ENCODE measurements at regions not wholly inside any gene's neighbourhood (a gene's known extent, or its start where the extent isn't known, plus 50 kb on each side); places are given as distances from the start of the nearest gene placed in this dataset.
"Not testable (repeated sequence)": the region's sequence is repeated elsewhere in the genome, so short reads cannot be mapped to it uniquely, and the experiment has no call there.

- H2AFZ ChIP-seq (ENCODE audit: low read length): not testable (repeated sequence)
These were observed 185.7 kb downstream of the POTEC start for GRCh38 chr18:14357553-14358297.

GRCh38 chr18:14342170-14342569, 201.2 kb downstream of the POTEC start:
- POLR2A ChIA-PET; BruUV-seq (replicated peaks): not testable (repeated sequence)

More at GRCh38 chr18:14357553-14358297, 185.7 kb downstream of the POTEC start:
- H4K20me1 ChIP-seq (ENCODE audit: insufficient read depth, low read length); in situ Hi-C loops (cut with HindIII; ENCODE audit: extremely low pct_ligation_motif_present, low pct_unique_long_range_greater_than_20kb); H3K4me1 ChIP-seq (ENCODE audit: insufficient read depth, low read length); H3K4me3 ChIP-seq (replicated peaks in 1 of 3; ENCODE audit: insufficient read depth in 1 of 3, low read depth in 2 of 3, low read length in 3 of 3); H3K4me2 ChIP-seq (ENCODE audit: low read depth, low read length); FAIRE-seq; H3K27ac ChIP-seq (ENCODE audit: extremely low read length, insufficient read depth, low read length); ATAC-seq; H3K27me3 ChIP-seq (ENCODE audit: control insufficient read depth in 1 of 2, insufficient read depth in 2 of 2, low read length in 2 of 2); H3K36me3 ChIP-seq (replicated peaks in 1 of 2; ENCODE audit: control insufficient read depth in 1 of 2, insufficient read depth in 2 of 2, low read length in 2 of 2); POLR2A ChIA-PET; BruUV-seq (replicated peaks); DNase-seq (ENCODE audit: low spot score); H3K9me3 ChIP-seq (ENCODE audit: low read length); CTCF ChIA-PET (ENCODE audit: low intra/inter-chr PET ratio, low total read pairs); H3K79me2 ChIP-seq (ENCODE audit: insufficient read depth, low read length); intact Hi-C loops (cut with micrococcal nuclease; ENCODE audit: unreplicated experiment); H3K9ac ChIP-seq (ENCODE audit: insufficient read depth, low read depth, low read length): not testable (repeated sequence)
- 62% methylated on average over 22 of the region's 22 CpGs for WGBS (ENCODE audit: low lambda C conversion rate)

GRCh38 chr18:14336017-14336416, 203.8 kb upstream of the ZNF519 start:
- BruUV-seq (replicated peaks); ATAC-seq; H3K4me1 ChIP-seq (ENCODE audit: insufficient read depth, low read length); FAIRE-seq; H3K4me3 ChIP-seq (replicated peaks in 1 of 3; ENCODE audit: insufficient read depth in 1 of 3, low read depth in 2 of 3, low read length in 3 of 3); CTCF ChIA-PET (ENCODE audit: low intra/inter-chr PET ratio, low total read pairs); intact Hi-C loops (cut with micrococcal nuclease; ENCODE audit: unreplicated experiment); H3K79me2 ChIP-seq (ENCODE audit: insufficient read depth, low read length); H2AFZ ChIP-seq (ENCODE audit: low read length); DNase-seq (ENCODE audit: low spot score); H3K36me3 ChIP-seq (replicated peaks in 1 of 2; ENCODE audit: control insufficient read depth in 1 of 2, insufficient read depth in 2 of 2, low read length in 2 of 2); H3K27me3 ChIP-seq (ENCODE audit: control insufficient read depth in 1 of 2, insufficient read depth in 2 of 2, low read length in 2 of 2); POLR2A ChIA-PET; in situ Hi-C loops (cut with HindIII; ENCODE audit: extremely low pct_ligation_motif_present, low pct_unique_long_range_greater_than_20kb); H3K4me2 ChIP-seq (ENCODE audit: low read depth, low read length); H3K9ac ChIP-seq (ENCODE audit: insufficient read depth, low read depth, low read length); H4K20me1 ChIP-seq (ENCODE audit: insufficient read depth, low read length); H3K27ac ChIP-seq (ENCODE audit: extremely low read length, insufficient read depth, low read length); H3K9me3 ChIP-seq (ENCODE audit: low read length): not testable (repeated sequence)
- no CpG with 5 or more reads among the region's 6 CpGs for WGBS (ENCODE audit: low lambda C conversion rate)

More at GRCh38 chr18:14342170-14342569, 201.2 kb downstream of the POTEC start:
- H2AFZ ChIP-seq (ENCODE audit: low read length); H3K4me3 ChIP-seq (replicated peaks in 1 of 3; ENCODE audit: insufficient read depth in 1 of 3, low read depth in 2 of 3, low read length in 3 of 3); in situ Hi-C loops (cut with HindIII; ENCODE audit: extremely low pct_ligation_motif_present, low pct_unique_long_range_greater_than_20kb); H3K4me2 ChIP-seq (ENCODE audit: low read depth, low read length); H3K9me3 ChIP-seq (ENCODE audit: low read length); H3K27me3 ChIP-seq (ENCODE audit: control insufficient read depth in 1 of 2, insufficient read depth in 2 of 2, low read length in 2 of 2); H3K79me2 ChIP-seq (ENCODE audit: insufficient read depth, low read length); H3K36me3 ChIP-seq (replicated peaks in 1 of 2; ENCODE audit: control insufficient read depth in 1 of 2, insufficient read depth in 2 of 2, low read length in 2 of 2); FAIRE-seq; DNase-seq (ENCODE audit: low spot score); H3K9ac ChIP-seq (ENCODE audit: insufficient read depth, low read depth, low read length); H4K20me1 ChIP-seq (ENCODE audit: insufficient read depth, low read length); ATAC-seq; H3K4me1 ChIP-seq (ENCODE audit: insufficient read depth, low read length); CTCF ChIA-PET (ENCODE audit: low intra/inter-chr PET ratio, low total read pairs); intact Hi-C loops (cut with micrococcal nuclease; ENCODE audit: unreplicated experiment); H3K27ac ChIP-seq (ENCODE audit: extremely low read length, insufficient read depth, low read length): not testable (repeated sequence)
- WGBS (ENCODE audit: low lambda C conversion rate): 30% methylated on average over 2 of the region's 3 CpGs

- H3K27ac ChIP-seq (ENCODE audit: extremely low read length, insufficient read depth, low read length); H3K9me3 ChIP-seq (ENCODE audit: low read length); H4K20me1 ChIP-seq (ENCODE audit: insufficient read depth, low read length); DNase-seq (ENCODE audit: low spot score); H3K79me2 ChIP-seq (ENCODE audit: insufficient read depth, low read length); H3K4me2 ChIP-seq (ENCODE audit: low read depth, low read length); H2AFZ ChIP-seq (ENCODE audit: low read length); H3K4me3 ChIP-seq (replicated peaks in 1 of 3; ENCODE audit: insufficient read depth in 1 of 3, low read depth in 2 of 3, low read length in 3 of 3); FAIRE-seq; intact Hi-C loops (cut with micrococcal nuclease; ENCODE audit: unreplicated experiment); H3K27me3 ChIP-seq (ENCODE audit: control insufficient read depth in 1 of 2, insufficient read depth in 2 of 2, low read length in 2 of 2); in situ Hi-C loops (cut with HindIII; ENCODE audit: extremely low pct_ligation_motif_present, low pct_unique_long_range_greater_than_20kb); POLR2A ChIA-PET; ATAC-seq; H3K36me3 ChIP-seq (replicated peaks in 1 of 2; ENCODE audit: control insufficient read depth in 1 of 2, insufficient read depth in 2 of 2, low read length in 2 of 2); H3K9ac ChIP-seq (ENCODE audit: insufficient read depth, low read depth, low read length); H3K4me1 ChIP-seq (ENCODE audit: insufficient read depth, low read length); BruUV-seq (replicated peaks); CTCF ChIA-PET (ENCODE audit: low intra/inter-chr PET ratio, low total read pairs): not testable (repeated sequence)
- WGBS (ENCODE audit: low lambda C conversion rate): 0% methylated on average over 1 of the region's 4 CpGs
These were observed 189.0 kb upstream of the ZNF519 start for GRCh38 chr18:14321217-14321616.
